Panc1 (cell line): ENCODE measurements at regions not wholly inside any gene's neighbourhood (a gene's known extent, or its start where the extent isn't known, plus 50 kb on each side); places are given as distances from the start of the nearest gene placed in this dataset.

Experiments used
- CTCF ChIP-seq: fragments of 450-650 bp; IDR thresholded peaks from 2 replicates; pipeline ENCODE4 v1.5.1; 2017; ENCODE audit warnings: mild to moderate bottlenecking
- POLR2AphosphoS5 ChIP-seq: IDR thresholded peaks from 2 replicates; pipeline ENCODE4 v1.6.1; 2012; ENCODE audit warnings: mild to moderate bottlenecking, low read depth, low read length, moderate library complexity
- SIN3A ChIP-seq: IDR thresholded peaks from 2 replicates; pipeline ENCODE4 v1.6.1; 2012; ENCODE audit warnings: low read depth, mild to moderate bottlenecking, low read length, moderate library complexity, borderline replicate concordance; ENCODE audit not compliant: insufficient read depth

GRCh38 chr5:115372146-115372545, 75.7 kb upstream of the CCDC112 start:
- TF ChIP-seq CTCF (no peak), POLR2AphosphoS5 (no peak), SIN3A (no peak)
